ENCODE measurements at regions not wholly inside any gene's neighbourhood (a gene's known extent, or its start where the extent isn't known, plus 50 kb on each side); places are given as distances from the start of the nearest gene placed in this dataset.

DNA sequence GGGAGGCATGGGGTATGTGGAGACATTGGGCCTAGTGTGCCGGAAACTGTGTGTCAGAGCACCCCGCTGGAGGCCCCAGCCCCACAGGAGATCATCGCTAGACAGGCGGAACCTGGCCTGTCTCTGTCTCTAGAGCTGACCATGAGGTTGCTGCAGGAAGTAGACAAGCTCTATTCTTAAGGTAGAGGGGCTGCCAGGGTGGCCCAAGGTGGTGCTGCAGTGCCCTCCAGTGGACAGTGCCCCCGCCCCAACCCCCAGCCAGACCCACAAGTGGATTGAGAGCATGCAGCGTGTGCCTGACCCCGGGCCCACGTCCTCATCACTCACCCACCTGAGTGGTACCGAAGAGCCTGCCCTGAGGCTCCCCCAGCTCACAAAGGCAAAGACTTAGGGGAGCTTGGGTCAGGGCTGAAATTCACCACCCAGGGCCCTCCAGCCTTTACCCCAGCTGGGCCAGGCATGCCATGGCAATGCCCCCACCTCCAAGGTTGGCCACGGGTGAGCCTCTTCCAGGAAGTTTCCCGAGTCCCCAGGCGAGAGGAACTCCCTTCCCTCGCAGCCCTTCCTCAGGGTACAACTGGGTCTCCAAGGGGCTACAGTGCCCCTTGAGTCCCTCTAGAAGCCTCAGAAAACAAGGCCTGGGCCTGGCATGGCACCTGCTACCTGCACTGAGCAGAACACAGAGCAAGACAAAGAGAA, 155.0 kb downstream of the TTC32 start:
- no peak for DNase-seq

DNA sequence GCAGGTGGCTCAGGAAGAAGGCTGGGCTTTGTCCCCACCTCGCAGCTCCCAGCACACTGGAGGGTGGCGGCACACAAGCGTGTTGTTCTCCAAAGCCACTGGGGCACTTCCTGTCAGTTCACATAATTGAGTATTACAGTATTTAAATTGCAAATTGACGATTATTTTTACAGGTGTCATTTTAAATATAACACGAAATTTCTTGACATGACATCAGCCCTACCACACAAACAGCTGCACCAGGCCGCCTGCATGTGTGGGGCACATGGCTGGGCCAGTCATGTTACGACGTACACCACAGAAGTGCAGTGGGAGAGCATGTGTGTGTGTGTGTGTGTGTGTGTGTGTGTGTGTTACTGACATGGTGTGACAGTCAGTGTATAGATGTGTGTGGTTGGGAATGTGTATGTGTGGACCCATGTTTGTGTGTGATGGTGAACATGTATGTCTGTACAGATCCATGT, 155.6 kb downstream of the TTC32 start:
- no peak for DNase-seq

DNA sequence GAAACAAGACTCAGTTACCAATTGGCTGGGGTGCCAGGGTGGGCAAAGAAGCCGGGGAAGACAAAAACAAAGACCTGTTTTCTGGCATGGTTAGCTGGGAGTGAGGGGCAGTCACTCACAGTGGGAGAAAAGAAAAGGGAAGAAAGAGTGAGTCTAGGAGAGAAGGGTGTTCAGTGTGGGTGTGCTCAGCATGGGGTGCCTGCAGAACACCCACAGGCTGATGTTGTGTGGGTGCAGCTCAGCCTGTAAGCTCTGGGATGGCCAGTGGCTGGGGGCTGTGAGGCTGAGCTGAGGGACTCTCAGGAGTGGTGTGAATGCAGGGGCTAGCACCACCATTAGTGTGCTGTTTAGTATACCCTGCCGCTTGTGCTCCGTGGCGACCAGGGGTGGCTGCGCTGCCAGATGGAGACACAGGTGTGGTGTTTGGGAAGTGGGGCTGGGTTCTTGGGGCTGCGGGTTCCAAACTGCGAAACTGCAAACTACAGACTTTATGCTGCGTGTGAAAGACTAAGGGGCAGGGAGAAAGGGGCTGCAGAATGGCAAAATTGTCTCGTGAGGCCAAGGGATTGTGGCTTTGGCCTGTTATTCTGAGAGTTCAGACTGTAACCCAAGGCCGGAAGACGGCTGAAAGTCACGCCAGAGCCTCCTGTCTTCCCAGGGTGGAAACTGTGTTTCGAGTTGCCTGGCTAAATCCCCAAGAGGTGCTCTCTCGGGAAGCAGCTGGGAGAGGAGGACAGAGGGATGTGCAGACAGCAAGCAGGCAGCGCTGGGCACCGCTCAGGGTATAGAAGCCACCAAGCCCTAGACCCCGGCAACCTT, 156.3 kb downstream of the TTC32 start:
- no peak for DNase-seq

DNA sequence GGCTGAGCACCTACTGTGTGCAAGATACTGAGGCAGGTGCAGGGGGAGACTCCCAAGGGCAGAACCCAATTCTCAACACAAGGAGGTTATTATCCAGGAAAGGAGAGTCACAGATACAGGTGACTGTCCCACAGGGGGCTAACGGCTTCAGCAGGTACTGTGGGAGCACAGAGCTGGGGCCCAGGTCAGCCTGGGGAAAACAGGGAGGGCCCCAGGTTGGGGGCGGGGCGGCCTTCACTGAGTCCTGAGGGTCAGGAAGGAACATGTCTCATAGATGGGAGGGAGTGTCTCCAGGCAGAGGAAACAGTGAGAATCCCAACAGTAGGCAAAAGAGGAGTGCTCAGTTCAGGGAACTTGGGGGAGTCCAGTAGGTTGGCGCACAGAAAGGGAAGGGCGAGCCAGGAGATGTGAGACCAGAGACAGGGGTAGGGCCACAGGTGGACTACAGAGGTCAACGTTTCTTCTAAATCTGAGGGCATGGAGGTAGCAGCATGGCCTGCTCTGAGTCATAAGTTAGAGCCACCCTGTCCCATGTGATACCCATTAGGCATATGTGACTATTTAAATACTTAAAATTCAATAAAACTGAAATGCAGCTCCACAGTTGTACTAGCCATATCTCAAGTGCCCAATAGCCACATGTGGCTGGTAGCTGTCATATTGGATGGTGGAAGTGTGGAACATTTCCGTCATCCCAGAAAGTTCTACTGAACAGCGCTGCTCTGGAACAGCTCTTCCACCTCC, 157.2 kb downstream of the TTC32 start:
- no peak for DNase-seq

DNA sequence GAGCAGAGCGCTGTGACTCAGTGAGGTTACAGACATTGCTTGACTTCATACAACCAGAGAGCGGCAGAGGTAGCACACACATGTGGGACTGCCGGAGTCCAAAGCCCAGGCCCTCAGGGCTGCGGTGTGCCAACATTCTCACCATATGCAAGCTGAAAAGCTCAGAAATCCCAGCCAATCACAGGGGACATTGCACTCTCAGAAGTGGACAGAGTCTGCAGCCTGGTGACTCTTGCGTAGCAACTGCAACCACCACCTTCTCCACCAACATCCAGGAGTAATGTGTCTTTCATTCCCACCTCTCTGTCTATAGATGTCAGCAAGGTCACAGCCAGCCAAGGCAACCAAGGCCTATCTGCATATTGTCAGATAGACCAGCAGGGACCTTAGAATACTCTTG, 158.1 kb downstream of the TTC32 start:
- DNase-seq, result no peak

DNA sequence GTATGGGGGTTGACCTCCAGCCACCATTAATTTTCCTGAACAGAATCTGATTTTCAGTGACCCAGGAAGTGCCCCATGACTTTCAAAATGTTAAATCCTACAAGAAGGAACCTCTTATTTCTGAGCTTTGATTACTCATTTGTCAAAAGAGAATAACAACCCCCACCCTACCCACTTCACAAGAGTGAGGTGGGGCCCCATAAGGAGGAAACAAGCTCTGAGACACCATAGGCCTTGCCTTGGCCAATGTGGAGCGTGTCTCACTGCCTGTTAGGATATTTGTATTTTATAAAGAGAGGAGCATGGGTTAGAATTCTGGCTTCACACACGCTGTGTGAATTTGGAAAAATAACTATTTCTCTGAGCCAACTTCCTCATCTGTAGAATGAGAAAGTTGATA, 158.9 kb downstream of the TTC32 start:
- DNase-seq, result no peak

DNA sequence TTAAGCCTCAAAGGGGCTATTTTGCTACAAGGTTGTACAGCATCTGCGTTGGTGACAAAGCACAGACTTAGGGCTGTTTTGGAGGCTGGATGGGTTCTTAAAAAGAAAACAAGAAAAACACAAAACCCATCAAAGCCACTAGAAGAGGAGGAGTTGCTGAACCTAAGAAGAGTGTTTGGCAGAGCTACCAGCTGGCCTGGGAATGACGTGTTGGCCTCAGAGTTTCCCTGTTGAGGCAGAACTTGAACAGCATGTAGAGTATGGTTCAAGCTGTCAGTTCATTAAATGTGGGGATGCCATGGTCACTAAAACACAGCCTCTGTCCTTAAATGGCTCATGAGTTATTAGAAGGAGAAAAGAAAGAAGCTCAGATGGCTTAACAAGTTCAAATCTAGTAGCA, 162.5 kb downstream of the TTC32 start:
- no peak for DNase-seq

DNA sequence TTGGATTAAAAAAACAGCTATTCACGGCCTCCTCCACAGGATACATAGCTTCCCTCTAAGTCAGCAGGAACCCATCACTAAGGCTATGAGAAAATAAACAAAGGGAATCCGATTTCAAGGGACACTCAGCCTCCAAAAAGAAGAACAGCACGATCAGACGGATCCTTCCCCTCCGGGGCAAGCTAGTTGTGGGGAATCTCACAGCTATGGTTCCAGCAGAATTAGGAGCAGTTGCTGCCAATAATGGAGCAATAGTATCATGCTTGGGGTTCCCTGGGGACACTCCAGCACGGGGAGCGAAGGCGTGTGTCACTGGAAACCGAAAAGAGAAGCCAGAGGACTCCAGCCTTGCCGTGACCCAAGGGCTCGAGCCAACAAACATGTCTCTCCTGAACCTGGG, 163.1 kb downstream of the TTC32 start:
- DNase-seq, result no peak

DNA sequence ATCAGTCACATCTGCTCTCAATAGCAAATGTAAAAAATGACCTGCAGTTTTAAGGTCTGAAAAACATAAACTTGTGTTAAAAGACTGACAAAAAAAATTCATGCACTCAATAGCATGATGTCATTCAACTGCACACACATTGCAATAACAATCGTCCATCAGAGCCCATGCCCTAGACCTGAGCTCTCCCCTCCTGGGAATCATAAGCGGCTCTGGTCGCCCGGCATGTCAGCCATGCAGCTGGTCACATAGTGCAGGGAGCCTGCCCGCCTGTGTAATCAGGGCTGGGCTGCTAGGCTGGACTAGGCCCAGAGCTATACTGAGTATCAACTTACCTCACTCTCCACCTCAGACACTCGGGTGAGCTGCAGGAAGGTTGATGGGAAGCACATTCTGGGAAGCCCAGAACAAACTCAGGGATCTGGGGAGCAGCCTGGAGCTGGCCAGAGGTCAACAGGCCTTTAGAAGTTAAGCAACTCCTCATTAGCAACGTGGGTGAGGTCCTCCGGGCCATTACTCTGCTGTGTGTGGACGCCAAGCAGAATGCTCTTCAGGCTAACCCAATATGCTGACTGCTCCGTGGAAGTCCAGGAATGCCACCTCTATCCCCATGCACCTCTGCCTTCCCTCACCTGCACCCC, 165.5 kb downstream of the TTC32 start:
- DNase-seq, result no peak

DNA sequence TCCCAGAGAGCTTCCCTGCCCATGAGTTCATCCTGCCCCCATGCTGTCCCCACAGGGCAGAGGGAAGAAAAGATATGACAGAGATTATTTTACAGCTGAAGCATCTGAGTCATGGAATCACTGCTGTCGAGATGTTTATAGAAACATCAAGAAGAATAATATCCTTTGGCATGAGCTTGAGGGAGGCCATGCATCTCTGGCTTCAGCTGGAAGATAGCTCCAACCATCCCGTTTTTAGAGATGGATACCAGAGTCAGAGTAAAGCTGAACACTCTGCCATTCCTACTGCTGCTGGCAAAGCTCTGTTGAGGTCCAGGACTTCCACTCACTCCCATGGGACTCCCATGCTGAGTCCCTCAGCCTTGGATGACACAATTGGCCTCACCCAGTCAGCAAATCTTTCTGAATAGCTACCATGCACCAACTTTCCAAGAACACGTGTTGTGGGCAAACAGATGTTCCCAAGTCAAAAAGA, 167.8 kb downstream of the TTC32 start:
- DNase-seq, result no peak

DNA sequence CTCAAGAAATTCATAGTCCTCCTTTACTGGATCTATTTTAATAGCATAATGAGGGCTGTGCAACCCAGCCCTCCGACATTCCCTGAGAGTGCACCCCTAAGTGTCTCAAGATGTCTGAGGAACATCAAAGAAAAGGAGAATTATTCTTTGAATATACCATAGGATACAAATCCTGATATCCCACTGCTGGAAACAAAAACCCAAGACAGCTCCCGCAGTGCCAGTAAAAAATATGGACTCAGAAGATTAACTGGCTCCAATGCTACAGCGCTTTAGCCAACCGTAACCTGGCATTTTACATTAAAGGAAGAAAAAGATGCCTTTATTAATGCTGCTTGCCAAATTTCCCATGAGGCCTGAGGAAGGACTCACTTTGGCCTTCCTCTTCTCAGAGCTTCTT, 168.4 kb downstream of the TTC32 start:
- no peak for DNase-seq

DNA sequence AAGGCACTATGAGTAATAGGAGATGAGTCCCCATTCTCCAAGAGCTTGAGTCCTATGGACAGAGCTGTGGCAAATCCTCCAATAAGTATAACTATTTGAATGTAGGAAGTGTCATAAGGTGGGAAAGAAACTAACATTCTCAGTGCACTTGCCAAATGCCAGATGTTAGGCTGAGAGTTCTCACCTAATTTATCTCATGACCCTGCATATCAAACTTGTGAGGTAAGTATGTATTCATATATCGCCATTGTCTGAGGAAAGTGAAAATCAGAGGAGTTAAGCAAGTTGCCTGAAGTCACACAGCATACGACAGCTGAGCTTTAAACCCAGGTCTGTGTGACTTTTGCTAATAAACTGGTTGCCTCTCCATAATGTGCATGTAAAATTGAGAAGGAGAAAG, 169.5 kb downstream of the TTC32 start:
- DNase-seq, result no peak

DNA sequence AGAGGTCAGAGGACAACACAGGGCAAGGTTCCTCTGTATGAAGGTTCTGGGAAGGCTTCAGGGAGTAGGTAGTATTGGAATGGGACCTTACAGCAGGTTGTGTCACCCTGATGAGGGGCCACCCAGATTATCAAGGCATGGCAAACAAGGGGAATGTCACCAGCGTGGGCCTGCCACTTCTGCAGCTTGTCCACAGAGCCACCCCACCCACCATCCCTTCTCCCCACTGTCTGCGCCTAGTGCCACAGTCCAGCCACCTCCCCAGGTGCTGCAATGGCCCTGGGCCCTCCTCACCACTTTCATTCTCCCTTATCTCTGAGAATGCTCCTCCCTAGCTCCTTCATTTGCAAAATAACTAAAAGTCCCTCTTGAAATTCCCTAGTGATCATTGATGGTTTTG, 170.3 kb downstream of the TTC32 start:
- no peak for DNase-seq

DNA sequence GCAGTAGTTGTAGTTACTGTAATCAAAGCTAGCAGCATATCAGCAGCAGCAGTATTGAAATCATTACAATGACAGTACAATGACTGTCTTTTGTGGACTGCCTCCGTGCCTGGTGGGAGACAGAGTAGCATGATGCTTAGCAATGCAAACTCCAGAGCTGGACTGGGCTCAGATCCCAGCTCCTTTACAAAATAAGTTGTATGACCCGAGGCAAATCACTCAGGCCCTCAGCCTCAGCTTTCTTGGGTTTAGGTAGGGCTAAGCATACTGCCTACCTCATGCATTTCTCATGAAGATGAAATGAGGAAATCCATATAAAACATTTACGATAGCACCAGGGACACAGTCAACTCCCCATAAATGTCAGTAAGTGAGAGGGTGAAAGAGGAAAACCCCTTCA, 170.7 kb downstream of the TTC32 start:
- no peak for DNase-seq

DNA sequence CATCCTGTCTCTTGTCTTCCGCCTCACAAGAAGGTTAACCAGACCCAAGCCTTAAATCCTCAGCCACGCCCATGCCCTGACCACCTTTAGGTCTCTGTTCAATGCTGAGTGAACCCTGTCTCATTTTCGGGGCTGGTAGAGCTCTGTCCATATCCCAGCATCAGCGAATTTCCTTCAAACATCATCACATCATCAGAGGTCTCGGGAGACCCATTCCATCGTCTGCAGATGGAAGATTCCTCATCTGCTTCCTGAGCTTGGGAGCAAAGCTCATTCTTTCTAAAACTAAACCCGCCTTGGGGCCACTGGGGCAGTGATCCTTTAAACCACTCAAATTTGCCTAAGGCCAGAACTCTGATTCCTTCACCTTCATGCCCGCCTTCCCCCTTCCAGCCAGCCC, 173.7 kb downstream of the TTC32 start:
- no peak for DNase-seq

DNA sequence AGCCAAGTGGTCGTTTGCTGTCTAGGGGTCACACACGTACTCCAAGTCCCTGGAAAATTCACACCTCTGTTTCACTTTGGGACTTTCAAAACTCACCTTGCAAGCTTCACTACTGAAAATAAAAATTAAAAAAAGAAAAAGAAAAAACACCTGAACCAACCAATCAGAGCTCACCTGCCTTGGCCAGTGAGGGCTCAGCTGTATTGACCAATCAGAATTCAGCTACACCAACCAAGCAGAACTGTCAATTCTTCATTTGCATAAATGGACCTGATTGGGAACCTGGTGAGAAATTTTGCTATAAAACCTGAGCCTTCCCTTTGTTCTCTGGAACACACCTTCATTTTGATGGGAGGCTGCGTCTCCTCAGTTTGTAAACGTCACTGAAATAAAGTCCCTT, 176.4 kb downstream of the TTC32 start:
- DNase-seq, result no peak

DNA sequence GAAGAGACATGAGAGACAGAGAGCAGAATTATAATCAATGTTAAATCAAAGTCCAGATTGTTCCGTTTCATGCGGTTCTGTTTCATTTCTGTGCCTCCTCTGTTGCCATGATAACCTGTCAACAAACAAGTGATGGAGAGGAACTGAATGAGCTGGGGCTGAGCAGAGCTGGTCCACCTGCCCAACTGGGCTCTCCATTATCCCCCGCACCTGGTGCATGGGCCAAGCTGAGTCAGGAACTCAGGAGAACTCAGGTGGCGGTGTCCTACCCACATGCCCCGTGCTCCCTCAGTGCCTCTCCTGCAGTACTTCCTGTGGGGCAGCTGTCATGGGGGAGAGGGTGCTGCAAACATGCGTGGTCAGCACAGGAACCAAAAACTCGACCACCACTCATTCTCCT, 178.8 kb downstream of the TTC32 start:
- DNase-seq, result no peak

DNA sequence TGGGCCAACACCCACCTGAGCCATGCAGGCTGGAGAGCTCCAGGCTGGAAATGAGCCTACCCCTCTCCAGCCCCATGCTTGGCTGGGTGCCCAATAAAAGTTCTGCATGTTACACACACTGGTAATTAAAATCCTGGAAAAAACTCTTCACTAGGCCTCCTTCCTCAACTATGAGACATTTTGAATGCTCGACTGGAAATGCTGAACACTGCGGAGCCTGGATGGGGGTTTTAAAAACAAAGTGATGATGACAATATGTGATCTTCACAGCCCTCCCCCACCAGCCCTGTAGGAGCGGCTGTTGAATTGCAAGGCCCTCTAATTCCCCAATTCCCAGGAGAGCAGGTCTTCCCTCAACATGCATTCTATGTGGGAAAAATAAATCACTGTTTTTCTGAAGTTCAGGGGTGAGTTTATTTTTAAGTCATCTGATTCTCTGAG, 179.2 kb downstream of the TTC32 start:
- DNase-seq, result no peak

DNA sequence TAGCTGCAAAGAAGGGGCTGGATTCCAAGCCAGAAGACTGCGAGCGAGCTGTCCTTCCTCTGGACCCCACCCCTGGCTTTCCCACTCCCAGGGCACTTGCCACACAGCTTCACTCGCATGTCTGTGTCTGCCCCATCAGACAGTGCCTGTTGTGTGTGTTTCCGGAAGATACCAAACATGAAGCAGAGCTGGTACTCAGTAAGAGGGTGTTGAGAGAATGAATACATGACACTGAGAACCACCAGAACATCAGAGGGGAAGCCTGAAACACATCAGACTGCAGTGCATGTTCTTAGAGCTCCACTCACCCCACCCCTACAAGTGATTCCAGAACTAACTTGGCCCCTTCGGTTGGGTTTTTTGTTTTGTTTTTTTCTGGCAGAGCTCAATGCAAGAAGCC, 181.5 kb downstream of the TTC32 start:
- DNase-seq, result no peak

DNA sequence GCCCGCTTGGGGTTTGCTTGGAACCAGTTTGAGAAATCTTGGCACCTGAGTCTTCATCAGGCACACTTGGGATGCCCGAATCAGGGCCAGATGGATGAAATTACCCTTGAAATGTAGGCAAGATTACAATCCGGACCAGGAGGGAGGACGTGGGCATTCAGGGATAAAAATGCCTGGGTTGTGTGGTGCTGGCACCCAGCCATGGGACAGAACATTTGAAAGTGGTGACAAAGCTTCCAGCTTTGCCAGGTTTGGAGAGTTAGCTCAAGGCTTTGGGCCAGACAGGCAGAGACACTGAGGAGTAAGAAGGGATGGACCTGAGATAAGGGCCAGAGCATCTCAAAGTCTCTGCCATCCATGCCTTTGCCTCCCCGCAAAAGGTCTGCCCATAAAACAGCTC, 182.2 kb downstream of the TTC32 start:
- no peak for DNase-seq

DNA sequence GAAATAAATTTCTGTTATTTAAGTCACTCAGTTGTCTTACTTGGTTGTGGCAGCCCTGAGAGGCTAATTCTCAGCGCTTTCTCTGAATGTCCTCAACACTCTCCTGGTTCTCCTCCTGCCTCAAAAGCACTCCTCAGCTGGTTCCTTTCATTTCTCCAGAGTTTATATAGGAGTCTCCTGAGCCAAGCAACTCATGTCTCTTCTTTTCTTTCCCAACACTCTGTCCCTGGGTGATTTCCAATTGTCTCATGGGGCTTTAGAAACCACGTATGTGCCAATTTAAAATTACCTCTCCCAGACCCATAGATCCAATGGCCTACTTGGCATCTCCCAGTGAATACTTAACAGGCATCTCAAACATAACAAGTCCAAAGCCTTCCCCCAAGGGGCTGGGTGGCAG, 184.3 kb downstream of the TTC32 start:
- no peak for DNase-seq

DNA sequence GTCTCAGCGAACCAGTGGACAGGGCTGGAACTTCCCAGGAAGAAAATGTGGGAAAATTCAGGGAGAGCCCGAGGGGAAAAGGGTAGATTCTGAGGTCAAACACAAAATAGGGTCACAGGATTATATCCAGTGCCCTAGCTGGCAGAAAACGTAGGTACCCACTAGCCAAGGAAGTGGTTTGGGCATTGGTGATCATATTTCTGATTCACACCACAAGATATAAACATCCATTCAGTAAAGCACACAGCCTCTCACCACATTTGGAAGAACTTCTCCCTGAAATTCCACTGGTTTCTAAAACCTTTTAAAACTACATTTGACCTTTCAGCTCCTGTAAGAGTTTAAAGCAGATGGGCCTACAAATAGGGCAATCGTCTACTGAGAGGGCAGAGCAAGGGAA, 186.9 kb downstream of the TTC32 start:
- no peak for DNase-seq

DNA sequence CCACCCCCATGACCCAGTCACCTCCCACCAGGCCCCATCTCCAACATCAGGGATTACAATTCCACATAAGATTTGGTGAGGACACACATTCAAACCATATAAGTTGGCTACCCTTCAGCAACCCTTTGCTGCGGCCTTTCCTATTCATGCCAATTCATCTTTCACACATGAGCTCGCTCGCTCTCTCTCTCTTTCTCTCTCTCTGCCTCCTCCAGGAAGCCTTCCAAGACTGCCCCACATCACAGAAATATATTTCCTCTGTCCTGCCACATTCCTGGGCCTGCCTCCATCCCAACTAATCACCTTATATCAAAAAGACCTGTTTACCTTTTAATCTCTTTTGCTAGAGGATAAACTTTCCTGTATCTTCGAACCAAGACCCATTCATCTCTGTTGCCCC, 188.9 kb downstream of the TTC32 start:
- no peak for DNase-seq
